ENCODE measurements at regions not wholly inside any gene's neighbourhood (a gene's known extent, or its start where the extent isn't known, plus 50 kb on each side); places are given as distances from the start of the nearest gene placed in this dataset.

- no peak for TF ChIP-seq CTCF (IDR thresholded peaks at IDR 0.05; ENCODE audit: low read depth, low read length, missing control alignments)
- H3K4me3 ChIP-seq (ENCODE audit: low read depth, low read length): no peak overlapping the region
- no peak for DNase-seq (ENCODE audit: low read depth)
These were observed 243.5 kb upstream of the ZNF32 start for GRCh38 chr10:43892062-43892770.

GRCh38 chr10:43891241-43891640, 242.6 kb upstream of the ZNF32 start:
- no peak for TF ChIP-seq CTCF (IDR thresholded peaks at IDR 0.05; ENCODE audit: low read depth, low read length, missing control alignments)
- DNase-seq (ENCODE audit: low read depth): no peak

GRCh38 chr10:43890124-43890523, 241.4 kb upstream of the ZNF32 start:
- no peak for DNase-seq (ENCODE audit: low read depth)
- no peak for TF ChIP-seq CTCF (IDR thresholded peaks at IDR 0.05; ENCODE audit: low read depth, low read length, missing control alignments)

More at GRCh38 chr10:43891241-43891640, 242.6 kb upstream of the ZNF32 start:
- H3K4me3 ChIP-seq (ENCODE audit: low read depth, low read length): no peak overlapping the region

GRCh38 chr10:43888586-43888985, 239.9 kb upstream of the ZNF32 start:
- no peak for TF ChIP-seq CTCF (IDR thresholded peaks at IDR 0.05; ENCODE audit: low read depth, low read length, missing control alignments)
- DNase-seq (ENCODE audit: low read depth): no peak
- no peak overlapping the region for H3K4me3 ChIP-seq (ENCODE audit: low read depth, low read length)

More at GRCh38 chr10:43890124-43890523, 241.4 kb upstream of the ZNF32 start:
- no peak overlapping the region for H3K4me3 ChIP-seq (ENCODE audit: low read depth, low read length)

GRCh38 chr10:43885842-43886241, 237.2 kb upstream of the ZNF32 start:
- no peak for DNase-seq (ENCODE audit: low read depth)
- H3K4me3 ChIP-seq (ENCODE audit: low read depth, low read length): no peak overlapping the region
- peak; percentile 39 for TF ChIP-seq CTCF (IDR thresholded peaks at IDR 0.05; ENCODE audit: low read depth, low read length, missing control alignments)

GRCh38 chr10:43885252-43885651, 236.6 kb upstream of the ZNF32 start:
- H3K4me3 ChIP-seq (ENCODE audit: low read depth, low read length): no peak overlapping the region
- no peak for DNase-seq (ENCODE audit: low read depth)
- TF ChIP-seq CTCF (IDR thresholded peaks at IDR 0.05; ENCODE audit: low read depth, low read length, missing control alignments): no peak

- no peak overlapping the region for H3K4me3 ChIP-seq (ENCODE audit: low read depth, low read length)
- TF ChIP-seq CTCF (IDR thresholded peaks at IDR 0.05; ENCODE audit: low read depth, low read length, missing control alignments): no peak
- DNase-seq (ENCODE audit: low read depth): no peak
These were observed 235.9 kb upstream of the ZNF32 start for GRCh38 chr10:43884501-43885105.

All from GM12864 (cell line).